Naive thymus-derived CD4-positive, alpha-beta T cell (primary cell): ENCODE measurements at regions not wholly inside any gene's neighbourhood (a gene's known extent, or its start where the extent isn't known, plus 50 kb on each side); places are given as distances from the start of the nearest gene placed in this dataset.

Experiments used
- ATAC-seq: fragments of 150-1000 bp; cut with Tn5 transposase; 2 replicates; pipeline ENCODE4 v1.10.0; 2021; ENCODE audit warnings: mild to moderate bottlenecking, moderate library complexity
- CTCF ChIA-PET: fragments of 350-600 bp; sonication (Branson Sonifier 250); formaldehyde crosslinking; loops from one replicate; lab custom pipeline; 2021; ENCODE audit warnings: antibody characterized with exemption; lab: Charles Lee
- POLR2A ChIA-PET: fragments of 350-600 bp; sonication (Branson Sonifier 250); formaldehyde crosslinking; loops from one replicate; lab custom pipeline; 2021; ENCODE audit warnings: antibody characterized with exemption, inconsistent platforms; lab: Charles Lee
- DNase-seq, 9 donors: peaks; one replicate each; pipeline versions ENCODE4 v3.0.0 to v3.0.0-alpha.2; 2020 to 2022; ENCODE audit warnings: mixed read lengths in 1 of 9
- H3K27ac ChIP-seq: one replicate; pipeline ENCODE4 v1.7.0; 2013; ENCODE audit warnings: mild to moderate bottlenecking, low read depth, low read length, moderate library complexity
- H3K27me3 ChIP-seq, 2 donors: one replicate each; pipeline ENCODE4 v1.7.0; 2013; ENCODE audit warnings: low read length in 2 of 2, mild to moderate bottlenecking in 2 of 2, moderate library complexity in 2 of 2; ENCODE audit not compliant: control insufficient read depth in 2 of 2, insufficient read depth in 2 of 2
- H3K36me3 ChIP-seq, 3 experiments: 1 replicate in 2 of 3; 2 replicates in 1 of 3; pipeline ENCODE4 v1.7.0; 2013; ENCODE audit warnings: low read length in 3 of 3, mild to moderate bottlenecking in 3 of 3, moderate library complexity in 1 of 3; ENCODE audit not compliant: insufficient read depth in 3 of 3, control insufficient read depth in 2 of 3
- H3K4me1 ChIP-seq, 2 donors: one replicate each; pipeline ENCODE4 v1.7.0; 2013; ENCODE audit warnings: low read length in 2 of 2, mild to moderate bottlenecking in 2 of 2, moderate library complexity in 1 of 2; ENCODE audit not compliant: control insufficient read depth in 2 of 2, insufficient read depth in 2 of 2
- H3K4me3 ChIP-seq: 2 replicates; pipeline ENCODE4 v1.7.0; 2013; ENCODE audit warnings: mild to moderate bottlenecking, low read length
- H3K9me3 ChIP-seq, 3 experiments: 1 replicate in 2 of 3; 2 replicates in 1 of 3; pipeline ENCODE4 v1.7.0; 2013; ENCODE audit warnings: low read length in 3 of 3; ENCODE audit not compliant: control insufficient read depth in 2 of 3
- H3K27ac Mint-ChIP-seq, 9 donors: one replicate each; pipeline ENCODE4 v1.8.0; 2020 to 2022; ENCODE audit warnings: mixed read lengths in 9 of 9, mild to moderate bottlenecking in 8 of 9, moderate library complexity in 5 of 9, inconsistent platforms in 2 of 9
- H3K27me3 Mint-ChIP-seq, 5 donors: one replicate each; pipeline ENCODE4 v1.8.0; 2021 to 2022; ENCODE audit warnings: mixed read lengths in 5 of 5, mild to moderate bottlenecking in 1 of 5
- H3K36me3 Mint-ChIP-seq, 5 donors: one replicate each; pipeline ENCODE4 v1.8.0; 2020 to 2022; ENCODE audit warnings: mixed read lengths in 5 of 5, mild to moderate bottlenecking in 3 of 5, inconsistent platforms in 1 of 5
- H3K4me1 Mint-ChIP-seq, 7 donors: one replicate each; pipeline ENCODE4 v1.8.0; 2020 to 2022; ENCODE audit warnings: mixed read lengths in 7 of 7, mild to moderate bottlenecking in 3 of 7, inconsistent platforms in 1 of 7
- H3K4me3 Mint-ChIP-seq, 10 donors: one replicate each; pipeline ENCODE4 v1.8.0; 2020 to 2022; ENCODE audit warnings: mild to moderate bottlenecking in 10 of 10, mixed read lengths in 10 of 10, moderate library complexity in 6 of 10, inconsistent platforms in 2 of 10
- H3K9me3 Mint-ChIP-seq, 11 donors: one replicate each; pipeline ENCODE4 v1.8.0; 2020 to 2022; ENCODE audit warnings: mixed read lengths in 11 of 11, mild to moderate bottlenecking in 4 of 11, inconsistent platforms in 1 of 11, moderate library complexity in 1 of 11
- intact Hi-C, 2 donors: fragments of 100-400 bp; cut with micrococcal nuclease; formaldehyde crosslinking; loops; one replicate each; pipeline ENCODE4 v1.15.1; 2023

DNA sequence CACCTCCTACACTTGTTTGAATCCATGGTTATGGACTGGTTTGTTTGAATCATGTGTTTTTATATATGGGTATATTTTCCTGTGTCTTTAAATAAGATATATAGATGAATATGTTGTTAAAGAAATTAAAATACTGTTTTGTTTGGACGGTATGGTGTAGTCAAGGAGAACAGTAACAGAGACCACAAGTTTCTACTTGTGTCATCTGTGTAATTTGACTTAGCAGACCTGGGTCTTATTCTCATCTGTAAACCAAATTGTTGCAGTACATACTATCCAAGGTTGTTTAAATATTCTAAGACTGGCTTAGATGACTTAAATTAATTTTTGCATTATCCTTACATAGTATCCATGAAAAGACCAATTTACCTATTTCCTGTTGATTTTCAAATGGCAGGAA, 361.1 kb upstream of the SLITRK1 start:
- POLR2A ChIA-PET: no interaction called here

GRCh38 chr13:84239032-84239431, 356.8 kb upstream of the SLITRK1 start:
- no peak for DNase-seq
- Histone ChIP-seq H3K9me3 (no peaks in the 10 kb centered on the region), H3K36me3 (no peaks in the 10 kb centered on the region), H3K4me3 (no peak overlapping the region), H3K4me1 (no peaks in the 10 kb centered on the region), H3K27me3 (no peaks in the 10 kb centered on the region), H3K27ac (no peak overlapping the region)
- Mint-ChIP-seq H3K9me3 (peaks cover 0 to 8% (median 0%) of the 10 kb centered on the region in 11 donors), H3K36me3 (no peaks in the 10 kb centered on the region), H3K4me3 (no peak overlapping the region), H3K4me1 (no peaks in the 10 kb centered on the region), H3K27me3 (no peaks in the 10 kb centered on the region), H3K27ac (no peak overlapping the region)
- no peak for ATAC-seq
- ChIA-PET POLR2A (no interaction called here), CTCF (no interaction called here)
- intact Hi-C loops: no loop called here

More for the DNA sequence above, 361.1 kb upstream of the SLITRK1 start:
- Mint-ChIP-seq H3K9me3 (peaks cover 0 to 12% (median 0%) of the 10 kb centered on the region in 11 donors), H3K36me3 (no peaks in the 10 kb centered on the region), H3K27me3 (no peaks in the 10 kb centered on the region), H3K27ac (no peak overlapping the region), H3K4me3 (no peak overlapping the region), H3K4me1 (no peaks in the 10 kb centered on the region)
- intact Hi-C loops: no loop called here
- Histone ChIP-seq H3K27me3 (no peaks in the 10 kb centered on the region), H3K27ac (no peak overlapping the region), H3K4me3 (no peak overlapping the region), H3K4me1 (no peaks in the 10 kb centered on the region), H3K36me3 (no peaks in the 10 kb centered on the region), H3K9me3 (no peaks in the 10 kb centered on the region)
- no peak for DNase-seq
- no peak for ATAC-seq
- CTCF ChIA-PET: no interaction called here

DNA sequence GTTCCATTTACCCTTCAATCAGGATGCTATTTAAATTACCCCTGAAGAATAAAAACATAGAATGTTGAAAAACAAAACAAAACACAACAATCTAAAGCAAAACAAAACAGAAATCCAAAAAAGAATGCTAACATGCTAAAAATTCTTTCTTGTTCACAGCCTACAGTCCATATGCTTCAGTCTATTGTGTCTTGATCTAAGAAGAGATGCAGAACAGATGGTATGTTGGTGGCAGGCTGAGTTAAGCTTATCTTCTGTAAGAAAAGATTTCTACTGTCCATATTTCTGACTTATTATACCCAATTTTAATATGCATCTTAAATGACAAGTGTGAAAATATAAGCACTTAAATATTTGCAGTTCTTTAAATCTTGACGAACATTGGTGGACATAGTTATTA, 356.1 kb upstream of the SLITRK1 start:
- intact Hi-C loops: no loop called here
- Mint-ChIP-seq H3K27me3 (no peaks in the 10 kb centered on the region), H3K4me3 (no peak overlapping the region), H3K4me1 (no peaks in the 10 kb centered on the region), H3K9me3 (peaks cover 0 to 8% (median 0%) of the 10 kb centered on the region in 11 donors), H3K27ac (no peak overlapping the region), H3K36me3 (no peaks in the 10 kb centered on the region)
- Histone ChIP-seq H3K9me3 (no peaks in the 10 kb centered on the region), H3K36me3 (no peaks in the 10 kb centered on the region), H3K27me3 (no peaks in the 10 kb centered on the region), H3K27ac (no peak overlapping the region), H3K4me3 (no peak overlapping the region), H3K4me1 (no peaks in the 10 kb centered on the region)
- DNase-seq (no peak), ATAC-seq (no peak)
- ChIA-PET CTCF (no interaction called here), POLR2A (no interaction called here)

GRCh38 chr13:84237143-84237542, 354.9 kb upstream of the SLITRK1 start:
- no peak overlapping the region for H3K27ac Mint-ChIP-seq

GRCh38 chr13:84234416-84234815, 352.1 kb upstream of the SLITRK1 start:
- H3K27ac ChIP-seq: no peak overlapping the region
- DNase-seq: no peak
- H3K27me3 ChIP-seq: no peaks in the 10 kb centered on the region
- H3K9me3 Mint-ChIP-seq: peaks cover 0 to 8% (median 0%) of the 10 kb centered on the region in 11 donors
- H3K9me3 ChIP-seq: no peaks in the 10 kb centered on the region
- H3K4me1 ChIP-seq: no peaks in the 10 kb centered on the region
- intact Hi-C loops: no loop called here
- no peaks in the 10 kb centered on the region for H3K27me3 Mint-ChIP-seq
- no peak overlapping the region for H3K4me3 Mint-ChIP-seq
- no peak for ATAC-seq
- H3K27ac Mint-ChIP-seq: no peak overlapping the region
- H3K4me1 Mint-ChIP-seq: no peaks in the 10 kb centered on the region
- H3K4me3 ChIP-seq: no peak overlapping the region
- CTCF ChIA-PET: no interaction called here
- H3K36me3 Mint-ChIP-seq: no peaks in the 10 kb centered on the region
- H3K36me3 ChIP-seq: no peaks in the 10 kb centered on the region
- POLR2A ChIA-PET: no interaction called here

More at GRCh38 chr13:84237143-84237542, 354.9 kb upstream of the SLITRK1 start:
- H3K9me3 Mint-ChIP-seq: peaks cover 0 to 8% (median 0%) of the 10 kb centered on the region in 11 donors
- H3K4me1 Mint-ChIP-seq: no peaks in the 10 kb centered on the region
- Histone ChIP-seq H3K4me3 (no peak overlapping the region), H3K27ac (no peak overlapping the region), H3K27me3 (no peaks in the 10 kb centered on the region), H3K36me3 (no peaks in the 10 kb centered on the region), H3K4me1 (no peaks in the 10 kb centered on the region), H3K9me3 (no peaks in the 10 kb centered on the region)
- no peaks in the 10 kb centered on the region for H3K36me3 Mint-ChIP-seq
- no peak for ATAC-seq
- ChIA-PET CTCF (no interaction called here), POLR2A (no interaction called here)
- intact Hi-C loops: no loop called here
- no peak for DNase-seq
- no peak overlapping the region for H3K4me3 Mint-ChIP-seq
- no peaks in the 10 kb centered on the region for H3K27me3 Mint-ChIP-seq

- intact Hi-C loops: no loop called here
- Mint-ChIP-seq H3K27ac (no peak overlapping the region), H3K4me3 (no peak overlapping the region), H3K27me3 (no peaks in the 10 kb centered on the region), H3K36me3 (no peaks in the 10 kb centered on the region), H3K4me1 (no peaks in the 10 kb centered on the region), H3K9me3 (peaks cover 0 to 8% (median 0%) of the 10 kb centered on the region in 11 donors)
- H3K4me3 ChIP-seq: no peak overlapping the region
- no peaks in the 10 kb centered on the region for H3K36me3 ChIP-seq
- H3K4me1 ChIP-seq: no peaks in the 10 kb centered on the region
- ATAC-seq: no peak
- H3K27me3 ChIP-seq: no peaks in the 10 kb centered on the region
- ChIA-PET POLR2A (no interaction called here), CTCF (no interaction called here)
- no peaks in the 10 kb centered on the region for H3K9me3 ChIP-seq
- DNase-seq: no peak
- no peak overlapping the region for H3K27ac ChIP-seq
Measured at GRCh38 chr13:84230568-84230967, 348.3 kb upstream of the SLITRK1 start.

DNA sequence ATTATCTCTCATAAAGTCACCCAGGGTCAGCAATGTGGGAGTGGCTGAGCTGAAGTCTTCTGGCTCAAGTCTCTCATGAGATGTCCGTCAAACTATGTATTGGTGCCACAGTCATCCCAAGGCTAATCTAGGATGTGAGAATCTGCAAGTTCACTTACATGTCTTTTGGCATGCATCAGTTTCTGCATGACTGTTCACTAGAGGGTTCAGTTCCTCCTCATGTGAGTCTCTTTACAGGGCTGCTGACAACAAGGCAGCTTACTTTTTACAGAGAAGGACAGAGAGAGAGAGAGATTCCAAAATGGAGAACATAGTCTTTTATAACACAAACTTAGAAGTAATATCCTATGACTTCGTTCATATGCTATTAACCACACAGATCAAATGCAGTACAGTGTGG, 328.8 kb upstream of the SLITRK1 start:
- no peaks in the 10 kb centered on the region for H3K36me3 Mint-ChIP-seq
- peaks cover 0 to 4% (median 0%) of the 10 kb centered on the region in 5 donors for H3K27me3 Mint-ChIP-seq
- H3K9me3 ChIP-seq: no peaks in the 10 kb centered on the region
- no peak overlapping the region for H3K27ac Mint-ChIP-seq
- no peaks in the 10 kb centered on the region for H3K4me1 Mint-ChIP-seq
- no peak overlapping the region for H3K4me3 Mint-ChIP-seq
- H3K27ac ChIP-seq: no peak overlapping the region
- intact Hi-C loops: no loop called here
- no peaks in the 10 kb centered on the region for H3K27me3 ChIP-seq
- H3K9me3 Mint-ChIP-seq: peaks cover 0 to 5% (median 0%) of the 10 kb centered on the region in 11 donors
- H3K4me3 ChIP-seq: no peak overlapping the region
- CTCF ChIA-PET: no interaction called here
- H3K36me3 ChIP-seq: no peaks in the 10 kb centered on the region
- no peaks in the 10 kb centered on the region for H3K4me1 ChIP-seq
- no peak for DNase-seq
- no peak for ATAC-seq
- POLR2A ChIA-PET: no interaction called here
